ENCODE measurements at regions not wholly inside any gene's neighbourhood (a gene's known extent, or its start where the extent isn't known, plus 50 kb on each side); places are given as distances from the start of the nearest gene placed in this dataset.
"Not testable (repeated sequence)": the region's sequence is repeated elsewhere in the genome, so short reads cannot be mapped to it uniquely, and the experiment has no call there.

DNA sequence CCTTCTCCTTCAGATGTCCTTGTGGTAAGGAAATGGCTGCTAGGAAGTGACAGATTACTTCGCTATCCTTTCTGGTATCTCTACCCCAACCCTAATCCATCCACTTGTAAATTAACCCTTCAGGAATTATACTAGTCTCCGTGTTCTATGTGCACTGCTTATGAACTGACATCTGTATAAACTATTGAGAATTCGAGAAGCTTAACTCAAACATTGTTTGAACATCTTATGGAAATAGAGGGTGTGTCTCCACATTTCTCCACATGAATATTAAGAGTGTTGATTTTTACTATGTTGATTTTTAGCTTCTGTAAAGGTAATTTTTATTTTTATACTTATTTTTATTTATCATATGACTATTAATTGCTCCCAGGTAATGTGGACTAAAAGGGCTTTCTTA is 457.6 kb upstream of the ZNF337 start:
- no peak for DNase-seq (ENCODE audit: low read depth)
- no peak overlapping the region for H3K4me3 ChIP-seq (ENCODE audit: low read depth, low read length)
- TF ChIP-seq, protein P1, sequence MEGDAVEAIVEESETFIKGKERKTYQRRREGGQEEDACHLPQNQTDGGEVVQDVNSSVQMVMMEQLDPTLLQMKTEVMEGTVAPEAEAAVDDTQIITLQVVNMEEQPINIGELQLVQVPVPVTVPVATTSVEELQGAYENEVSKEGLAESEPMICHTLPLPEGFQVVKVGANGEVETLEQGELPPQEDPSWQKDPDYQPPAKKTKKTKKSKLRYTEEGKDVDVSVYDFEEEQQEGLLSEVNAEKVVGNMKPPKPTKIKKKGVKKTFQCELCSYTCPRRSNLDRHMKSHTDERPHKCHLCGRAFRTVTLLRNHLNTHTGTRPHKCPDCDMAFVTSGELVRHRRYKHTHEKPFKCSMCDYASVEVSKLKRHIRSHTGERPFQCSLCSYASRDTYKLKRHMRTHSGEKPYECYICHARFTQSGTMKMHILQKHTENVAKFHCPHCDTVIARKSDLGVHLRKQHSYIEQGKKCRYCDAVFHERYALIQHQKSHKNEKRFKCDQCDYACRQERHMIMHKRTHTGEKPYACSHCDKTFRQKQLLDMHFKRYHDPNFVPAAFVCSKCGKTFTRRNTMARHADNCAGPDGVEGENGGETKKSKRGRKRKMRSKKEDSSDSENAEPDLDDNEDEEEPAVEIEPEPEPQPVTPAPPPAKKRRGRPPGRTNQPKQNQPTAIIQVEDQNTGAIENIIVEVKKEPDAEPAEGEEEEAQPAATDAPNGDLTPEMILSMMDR (IDR thresholded peaks at IDR 0.05; ENCODE audit: insufficient read depth, low read depth, low read length, missing control alignments), result no peak

GRCh38 chr20:26135325-26136110 is 438.9 kb upstream of the ZNF337 start:
- no peak for DNase-seq (ENCODE audit: low read depth)
- no peak overlapping the region for H3K4me3 ChIP-seq (ENCODE audit: low read depth, low read length)
- TF ChIP-seq, protein P1 (IDR thresholded peaks at IDR 0.05; ENCODE audit: insufficient read depth, low read depth, low read length, missing control alignments), result no peak

DNA sequence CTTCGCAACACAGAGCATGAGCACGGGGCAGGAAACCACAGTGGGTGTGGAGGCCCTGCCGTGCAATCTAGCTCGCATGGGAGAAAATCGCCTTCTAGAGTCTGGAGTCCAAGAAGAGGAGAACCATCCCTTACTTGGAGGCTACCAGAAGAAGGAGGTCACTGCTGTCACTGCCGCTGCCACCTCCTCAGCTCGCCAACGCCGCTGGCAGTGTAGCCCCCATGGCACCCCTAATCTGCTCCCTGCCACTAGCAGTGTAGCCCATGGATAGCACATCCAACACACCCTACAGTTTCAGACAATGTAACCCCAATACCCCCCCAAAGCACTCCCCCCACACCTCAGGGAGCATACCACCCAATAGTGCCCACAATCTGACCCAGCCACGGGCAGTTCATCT is 438.0 kb upstream of the ZNF337 start:
- no peak for DNase-seq (ENCODE audit: low read depth)
- TF ChIP-seq, protein P1 (IDR thresholded peaks at IDR 0.05; ENCODE audit: insufficient read depth, low read depth, low read length, missing control alignments), result no peak
- no peak overlapping the region for H3K4me3 ChIP-seq (ENCODE audit: low read depth, low read length)

DNA sequence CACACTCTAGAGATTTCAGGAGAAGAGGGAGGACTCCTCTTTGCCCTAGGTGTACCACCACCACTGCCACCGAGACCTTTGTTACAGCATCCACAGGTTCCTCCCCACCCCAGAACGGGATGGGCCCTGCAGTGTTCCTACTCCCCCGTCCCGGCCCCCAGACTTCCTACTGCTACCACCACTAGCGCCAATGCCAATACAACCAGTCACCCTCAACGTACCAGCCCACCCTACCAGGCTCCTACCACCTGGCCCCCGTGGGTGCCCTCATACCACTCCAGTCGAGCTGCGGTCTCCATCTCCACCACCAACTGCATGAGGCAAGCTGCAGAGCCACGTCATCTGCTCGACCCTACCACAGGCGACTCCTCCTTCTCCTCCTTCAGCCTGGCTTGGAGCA is 437.1 kb upstream of the ZNF337 start:
- not testable (repeated sequence) for DNase-seq (ENCODE audit: low read depth); H3K4me3 ChIP-seq (ENCODE audit: low read depth, low read length)

- not testable (repeated sequence) for DNase-seq (ENCODE audit: low read depth); H3K4me3 ChIP-seq (ENCODE audit: low read depth, low read length)
Observed at GRCh38 chr20:26120920-26121319, 424.3 kb upstream of the ZNF337 start.

GRCh38 chr20:26094498-26094897 is 397.8 kb upstream of the ZNF337 start:
- DNase-seq (ENCODE audit: low read depth); H3K4me3 ChIP-seq (ENCODE audit: low read depth, low read length): not testable (repeated sequence)

DNA sequence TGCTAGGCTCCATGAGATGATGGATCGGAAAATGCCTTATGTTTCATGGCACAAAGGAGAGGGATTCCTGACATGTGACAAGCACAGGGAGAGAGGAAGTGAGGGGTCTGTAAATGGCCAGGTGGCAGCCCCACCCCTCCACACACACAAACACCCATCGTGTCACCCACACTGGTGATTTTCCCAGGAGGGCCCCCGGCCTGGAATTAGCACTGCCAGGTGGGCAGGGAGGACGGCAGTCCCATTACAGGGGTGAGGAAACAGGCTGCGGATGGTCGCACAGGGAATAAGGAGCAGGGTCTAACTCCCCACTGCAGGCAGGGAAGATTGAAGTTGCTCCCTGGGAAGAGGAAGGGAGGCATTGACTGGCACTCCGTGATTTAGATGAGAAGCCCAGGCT is 395.3 kb upstream of the ZNF337 start:
- DNase-seq (ENCODE audit: low read depth); H3K4me3 ChIP-seq (ENCODE audit: low read depth, low read length): not testable (repeated sequence)

DNA sequence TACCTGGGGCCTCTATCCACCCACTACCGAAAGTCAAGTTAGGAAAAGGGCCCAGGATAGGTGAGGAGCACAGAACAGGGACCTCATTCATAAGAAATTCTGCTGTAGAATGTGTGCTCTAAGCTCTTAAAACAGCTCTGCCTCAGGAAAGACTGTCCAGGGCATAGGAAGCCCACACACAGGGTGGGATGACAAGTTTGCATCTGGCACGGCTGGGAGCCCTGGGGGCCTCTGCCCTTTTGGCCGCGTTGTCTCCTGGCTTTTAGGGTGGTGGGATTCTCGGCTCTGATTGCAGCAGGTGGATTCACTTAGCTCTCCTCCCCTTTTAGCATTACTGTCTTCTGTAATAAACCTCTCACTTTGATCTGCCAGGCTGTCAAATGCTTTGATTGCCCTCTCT is 389.5 kb upstream of the ZNF337 start:
- not testable (repeated sequence) for H3K4me3 ChIP-seq (ENCODE audit: low read depth, low read length); DNase-seq (ENCODE audit: low read depth)

GRCh38 chr20:26073972-26074371 is 377.3 kb upstream of the ZNF337 start:
- not testable (repeated sequence) for DNase-seq (ENCODE audit: low read depth); H3K4me3 ChIP-seq (ENCODE audit: low read depth, low read length)

DNA sequence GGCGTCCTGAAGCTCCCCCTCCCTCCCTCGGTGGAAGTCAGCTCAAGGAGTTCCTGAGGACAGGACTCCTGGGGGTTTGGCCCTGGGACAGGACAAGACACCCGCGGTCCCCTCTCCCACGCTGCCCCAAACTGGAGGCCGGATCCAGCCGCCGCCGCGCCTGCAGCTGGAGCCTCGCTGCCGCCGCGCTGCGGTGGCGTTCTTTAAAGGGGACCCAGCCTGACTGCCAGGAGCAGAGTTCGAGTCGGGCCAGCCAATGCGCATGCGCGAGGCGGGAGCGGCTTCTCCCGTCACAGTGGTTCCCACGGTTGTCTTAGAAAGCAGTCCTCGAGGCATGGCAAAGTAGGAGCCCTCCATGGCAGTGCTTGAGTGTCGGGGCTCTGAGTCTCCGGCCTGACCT is 362.7 kb upstream of the ZNF337 start:
- not testable (repeated sequence) for H3K4me3 ChIP-seq (ENCODE audit: low read depth, low read length); DNase-seq (ENCODE audit: low read depth)

DNA sequence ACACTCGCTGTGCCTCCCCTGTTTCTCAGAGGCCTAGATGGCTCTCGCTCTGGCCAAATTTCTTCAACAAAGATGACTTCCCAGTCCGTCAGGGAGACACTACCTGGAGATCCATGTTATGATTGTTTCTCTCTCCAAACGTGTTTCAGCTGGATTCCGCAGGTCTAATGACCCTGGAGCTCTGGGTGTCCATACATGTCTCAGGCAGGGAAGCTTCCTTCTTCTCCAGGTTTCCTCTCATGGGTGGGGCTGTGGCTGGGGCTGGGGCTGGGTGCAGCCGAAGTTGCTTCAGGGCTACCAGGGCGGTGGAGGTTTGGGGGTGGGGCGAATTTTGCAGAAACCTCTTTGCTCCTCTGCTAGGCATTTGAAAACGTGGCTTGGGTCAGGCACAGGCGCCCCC is 361.8 kb upstream of the ZNF337 start:
- DNase-seq (ENCODE audit: low read depth); H3K4me3 ChIP-seq (ENCODE audit: low read depth, low read length): not testable (repeated sequence)

DNA sequence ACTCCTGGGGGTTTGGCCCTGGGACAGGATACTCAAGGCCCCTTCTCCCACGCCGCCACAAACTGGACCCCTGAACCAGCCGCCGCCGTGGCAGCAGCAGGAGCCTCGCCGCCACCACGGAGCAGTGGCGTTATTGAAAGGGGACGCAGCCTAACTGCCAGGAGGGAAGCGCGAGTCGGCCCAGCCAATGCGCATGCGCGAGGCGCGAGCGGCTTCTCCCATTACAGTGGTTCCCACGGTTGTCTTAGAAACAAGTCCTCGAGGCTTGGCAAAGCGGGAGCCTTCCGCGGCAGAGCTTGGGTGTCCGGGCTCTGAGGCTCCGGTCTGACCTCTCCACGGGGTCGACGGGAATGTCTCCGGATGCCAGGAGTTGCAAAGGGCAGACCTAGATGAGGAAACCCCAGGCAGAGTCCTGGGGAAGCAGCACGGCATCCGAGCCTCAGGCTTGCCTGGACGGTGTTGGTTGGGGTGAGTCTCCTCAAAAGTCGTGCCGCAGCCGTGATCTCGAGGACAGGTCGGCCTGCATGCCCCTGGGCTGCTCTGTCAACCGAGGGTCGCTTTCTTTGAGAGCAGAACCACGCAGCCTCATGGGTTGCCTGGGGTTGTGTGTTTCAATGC is 360.6 kb upstream of the ZNF337 start:
- not testable (repeated sequence) for H3K4me3 ChIP-seq (ENCODE audit: low read depth, low read length); DNase-seq (ENCODE audit: low read depth)

DNA sequence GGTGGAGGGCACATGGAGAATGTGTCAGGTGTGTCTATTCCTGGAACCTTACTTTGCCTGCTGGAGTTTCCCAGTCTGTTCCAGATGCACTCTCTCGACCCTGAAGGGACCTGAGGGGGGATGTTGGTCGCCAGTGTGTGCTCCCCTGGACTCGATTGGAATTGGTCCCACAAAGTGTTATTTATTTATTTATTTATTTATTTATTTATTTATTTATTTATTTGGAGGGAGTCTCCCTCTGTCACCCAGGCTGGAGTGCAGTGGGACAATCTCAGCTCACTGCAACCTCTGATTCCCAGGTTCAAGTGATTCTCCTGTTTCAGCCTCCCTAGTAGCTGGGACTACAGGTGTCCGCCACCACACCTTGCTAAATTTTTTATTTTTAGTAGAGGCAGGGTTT is 329.1 kb upstream of the ZNF337 start:
- DNase-seq (ENCODE audit: low read depth); H3K4me3 ChIP-seq (ENCODE audit: low read depth, low read length): not testable (repeated sequence)

DNA sequence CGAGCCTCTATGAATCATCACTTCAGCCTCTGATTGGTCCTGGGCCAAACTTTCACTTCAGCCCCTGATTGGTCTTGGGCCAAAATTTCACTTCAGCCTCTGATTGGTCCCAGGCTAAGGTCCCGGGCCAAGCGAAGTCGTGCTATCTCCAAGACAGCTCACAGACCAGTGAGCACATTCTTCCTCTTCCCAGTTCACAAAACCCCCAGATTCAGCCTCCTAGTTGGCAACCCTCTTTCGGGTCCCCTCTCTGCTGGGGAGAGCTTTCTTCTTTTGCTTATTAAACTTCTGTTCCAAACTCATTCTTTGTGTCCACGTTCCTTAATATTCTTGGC is 314.3 kb upstream of the ZNF337 start:
- not testable (repeated sequence) for H3K4me3 ChIP-seq (ENCODE audit: low read depth, low read length); DNase-seq (ENCODE audit: low read depth)

DNA sequence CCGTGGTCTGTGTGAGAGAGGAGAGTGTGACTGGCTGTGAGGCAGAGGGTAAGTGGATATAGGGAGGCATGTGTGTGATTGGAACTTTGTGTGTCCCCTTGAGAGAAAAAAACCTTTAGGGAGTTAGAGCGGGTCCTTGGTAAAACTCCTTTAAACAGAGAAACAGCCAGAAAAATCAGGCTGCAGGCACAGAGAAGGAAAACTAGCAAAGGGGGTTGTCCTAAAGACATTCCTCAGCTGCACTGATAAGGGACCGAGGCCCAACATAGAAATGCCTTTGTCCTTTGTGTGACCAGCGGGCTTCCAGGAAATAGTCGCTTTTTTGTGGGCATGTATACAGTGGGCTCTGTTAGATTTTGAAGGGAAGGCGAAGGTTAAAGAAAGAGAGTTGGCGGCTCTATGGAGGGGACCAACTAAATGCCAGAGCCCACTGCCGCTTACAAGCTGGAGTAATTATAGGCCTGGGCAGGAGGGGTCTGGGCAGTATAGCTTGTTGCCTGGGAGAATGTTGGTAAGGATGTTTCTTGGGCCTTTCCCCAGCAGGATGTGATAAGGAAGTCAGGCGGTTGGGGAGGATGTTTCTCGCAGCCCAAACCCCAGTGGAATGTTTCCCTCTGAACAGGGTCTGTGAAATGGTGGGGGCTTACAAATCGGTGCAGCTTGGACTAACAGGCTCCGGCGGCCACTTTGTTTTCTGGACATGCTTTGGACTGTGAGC is 313.7 kb upstream of the ZNF337 start:
- DNase-seq (ENCODE audit: low read depth), result not testable (repeated sequence)
- peak overlapping the region; percentile 55 for H3K4me3 ChIP-seq (ENCODE audit: low read depth, low read length)
